Prostate gland (tissue), 2 donors: ENCODE measurements at regions not wholly inside any gene's neighbourhood (a gene's known extent, or its start where the extent isn't known, plus 50 kb on each side); places are given as distances from the start of the nearest gene placed in this dataset.

Source experiments
- DNase-seq: peaks from one replicate; pipeline ENCODE4 v3.0.0-alpha.2; 2019; ENCODE audit warnings: low spot score
- H3K27ac ChIP-seq, 2 donors: fragments of 200-600 bp; sonication (generic); 2 replicates each; pipeline ENCODE4 v1.5.1; 2017 to 2019
- H3K27me3 ChIP-seq: fragments of 200-600 bp; sonication (generic); replicated peaks from 2 replicates; pipeline ENCODE4 v1.5.1; 2019; ENCODE audit not compliant: insufficient read depth
- H3K36me3 ChIP-seq, 2 donors: fragments of 200-600 bp; sonication (generic); 1 replicate in 1 of 2; 2 replicates in 1 of 2; pipeline versions ENCODE4 v1.5.1 to v1.8.1; 2017 to 2019
- H3K4me1 ChIP-seq: fragments of 200-600 bp; sonication (generic); replicated peaks from 2 replicates; pipeline ENCODE4 v1.5.1; 2019
- H3K4me3 ChIP-seq, 2 donors: fragments of 200-600 bp; sonication (generic); 2 replicates each; pipeline ENCODE4 v1.5.1; 2017 to 2019
- H3K9me3 ChIP-seq: fragments of 200-600 bp; sonication (generic); 2 replicates; pipeline ENCODE4 v1.5.1; 2017
- POLR2A ChIP-seq: fragments of 450-650 bp; IDR thresholded peaks from one replicate; pipeline ENCODE4 v1.6.1; 2016; ENCODE audit warnings: antibody characterized with exemption, mild to moderate bottlenecking
- POLR2AphosphoS5 ChIP-seq: sonication (generic); formaldehyde crosslinking; IDR thresholded peaks from one replicate; pipeline ENCODE4 v1.6.1; 2017; ENCODE audit warnings: antibody characterized with exemption
- WGBS: methylation state at CpG from one replicate; pipeline ENCODE4 v1.1.5; 2018; 5-methylcytosine and 5-hydroxymethylcytosine counted together
- intact Hi-C: fragments of 100-400 bp; cut with DNase I; formaldehyde crosslinking; loops from one replicate; pipeline ENCODE4 v1.14.2; 2022
- TF ChIP-seq, protein P1 (sequence below), 4 experiments: fragments of 200-600 bp in 2 of 4; fragments of 450-650 bp in 2 of 4; sonication (generic) in 2 of 4; IDR thresholded peaks; 1 replicate in 3 of 4; 2 replicates in 1 of 4; pipeline ENCODE4 v1.5.1; 2016 to 2019; ENCODE audit warnings: antibody characterized with exemption in 4 of 4, mild to moderate bottlenecking in 2 of 4, moderate library complexity in 2 of 4

DNA sequence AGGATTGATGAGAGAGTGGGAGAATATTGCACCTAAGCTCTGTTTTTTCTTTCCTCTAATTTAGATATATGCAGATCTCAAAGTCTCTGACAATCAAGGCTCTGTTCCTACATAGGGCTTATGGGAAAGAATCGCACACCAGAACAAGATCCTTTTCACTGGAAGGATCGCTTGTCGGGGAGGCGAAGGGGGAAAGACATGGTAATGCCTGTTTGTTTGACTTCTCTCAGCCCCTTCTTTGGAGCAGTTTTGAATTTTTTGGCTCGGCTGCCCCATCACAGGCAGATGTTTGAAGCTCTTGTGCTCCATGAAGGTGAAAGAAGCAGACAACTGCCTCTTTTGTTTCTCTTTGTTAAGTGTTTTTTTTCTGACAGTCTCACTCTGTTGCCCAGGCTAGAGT is 599.9 kb upstream of the ZNF608 start:
- intact Hi-C loops: no loop called here
- TF ChIP-seq POLR2A (no peak), POLR2AphosphoS5 (no peak)
- TF ChIP-seq, protein P1, sequence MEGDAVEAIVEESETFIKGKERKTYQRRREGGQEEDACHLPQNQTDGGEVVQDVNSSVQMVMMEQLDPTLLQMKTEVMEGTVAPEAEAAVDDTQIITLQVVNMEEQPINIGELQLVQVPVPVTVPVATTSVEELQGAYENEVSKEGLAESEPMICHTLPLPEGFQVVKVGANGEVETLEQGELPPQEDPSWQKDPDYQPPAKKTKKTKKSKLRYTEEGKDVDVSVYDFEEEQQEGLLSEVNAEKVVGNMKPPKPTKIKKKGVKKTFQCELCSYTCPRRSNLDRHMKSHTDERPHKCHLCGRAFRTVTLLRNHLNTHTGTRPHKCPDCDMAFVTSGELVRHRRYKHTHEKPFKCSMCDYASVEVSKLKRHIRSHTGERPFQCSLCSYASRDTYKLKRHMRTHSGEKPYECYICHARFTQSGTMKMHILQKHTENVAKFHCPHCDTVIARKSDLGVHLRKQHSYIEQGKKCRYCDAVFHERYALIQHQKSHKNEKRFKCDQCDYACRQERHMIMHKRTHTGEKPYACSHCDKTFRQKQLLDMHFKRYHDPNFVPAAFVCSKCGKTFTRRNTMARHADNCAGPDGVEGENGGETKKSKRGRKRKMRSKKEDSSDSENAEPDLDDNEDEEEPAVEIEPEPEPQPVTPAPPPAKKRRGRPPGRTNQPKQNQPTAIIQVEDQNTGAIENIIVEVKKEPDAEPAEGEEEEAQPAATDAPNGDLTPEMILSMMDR (IDR thresholded peaks at IDR 0.05): no peak
- no peaks in the 10 kb centered on the region for H3K9me3 ChIP-seq
- H3K27ac ChIP-seq: no peak overlapping the region
- 94% methylated on average over 5 of the region's 5 CpGs for WGBS
- DNase-seq: no peak
- H3K4me1 ChIP-seq: no peaks in the 10 kb centered on the region
- no peak overlapping the region for H3K4me3 ChIP-seq
- H3K36me3 ChIP-seq: no peaks in the 10 kb centered on the region
- H3K27me3 ChIP-seq: no peaks in the 10 kb centered on the region

DNA sequence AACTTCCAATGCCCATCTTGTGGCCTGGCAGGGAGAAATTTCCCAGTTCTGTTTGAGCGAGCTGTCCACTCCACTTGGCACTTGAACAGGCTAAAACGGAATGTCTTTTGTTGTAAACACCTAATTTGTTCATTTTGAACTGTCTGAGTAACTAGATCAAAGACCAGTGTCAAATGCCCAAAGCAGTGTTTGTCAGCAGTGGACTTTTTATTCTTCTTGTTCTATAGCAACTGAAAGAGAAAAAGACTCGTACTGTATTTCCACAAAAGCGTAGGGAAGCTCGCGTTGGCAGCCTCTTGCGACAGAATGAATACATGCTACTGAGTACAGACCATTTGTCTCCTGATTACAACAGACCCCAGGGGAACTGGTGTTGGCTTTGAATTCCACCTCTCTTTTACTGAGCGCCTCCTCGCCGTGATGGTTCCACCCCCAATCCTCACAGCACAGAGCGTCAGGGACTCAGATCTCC is 601.8 kb upstream of the ZNF608 start:
- H3K27me3 ChIP-seq: no peaks in the 10 kb centered on the region
- H3K4me3 ChIP-seq: no peak overlapping the region
- no peaks in the 10 kb centered on the region for H3K36me3 ChIP-seq
- intact Hi-C loops: no loop called here
- TF ChIP-seq, protein P1 (IDR thresholded peaks at IDR 0.05): no peak
- TF ChIP-seq POLR2A (no peak), POLR2AphosphoS5 (no peak)
- WGBS: 71% methylated on average over 11 of the region's 11 CpGs
- no peak for DNase-seq
- H3K9me3 ChIP-seq: no peaks in the 10 kb centered on the region
- H3K4me1 ChIP-seq: no peaks in the 10 kb centered on the region
- H3K27ac ChIP-seq: no peak overlapping the region

GRCh38 chr5:125348936-125349831 is 602.7 kb upstream of the ZNF608 start:
- Histone ChIP-seq H3K4me3 (no peak overlapping the region), H3K27me3 (no peaks in the 10 kb centered on the region), H3K4me1 (no peaks in the 10 kb centered on the region), H3K9me3 (no peaks in the 10 kb centered on the region), H3K36me3 (no peaks in the 10 kb centered on the region), H3K27ac (no peak overlapping the region)
- intact Hi-C loops: no loop called here
- 34% methylated on average over 9 of the region's 9 CpGs for WGBS
- TF ChIP-seq POLR2AphosphoS5 (no peak), POLR2A (no peak)
- TF ChIP-seq, protein P1 (IDR thresholded peaks at IDR 0.05): no peak
- DNase-seq: no peak

DNA sequence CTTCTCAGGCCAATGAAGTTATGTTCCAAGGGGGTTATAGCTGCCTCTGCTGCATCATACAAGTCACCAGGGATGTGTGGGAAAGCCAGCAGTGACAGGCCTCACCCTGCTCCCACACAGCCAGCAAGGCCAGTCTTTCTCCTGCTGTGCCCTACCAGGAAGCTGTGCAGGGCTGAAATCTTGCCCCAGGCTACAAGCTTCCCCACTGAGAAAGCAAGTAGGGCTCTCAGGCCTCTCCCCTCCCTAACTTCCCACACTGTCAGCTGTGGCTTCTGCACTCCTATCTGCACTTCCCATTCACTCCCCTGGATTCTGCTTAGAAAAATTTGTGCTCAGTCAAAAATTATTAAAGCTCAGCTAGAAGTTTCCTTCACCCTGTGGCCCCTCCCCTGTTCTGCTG is 611.2 kb upstream of the ZNF608 start:
- H3K4me3 ChIP-seq: no peak overlapping the region
- intact Hi-C loops: no loop called here
- no peaks in the 10 kb centered on the region for H3K36me3 ChIP-seq
- H3K27me3 ChIP-seq: no peaks in the 10 kb centered on the region
- H3K4me1 ChIP-seq: no peaks in the 10 kb centered on the region
- TF ChIP-seq, protein P1 (IDR thresholded peaks at IDR 0.05): no peak
- TF ChIP-seq POLR2A (no peak), POLR2AphosphoS5 (no peak)
- DNase-seq: no peak
- H3K9me3 ChIP-seq: no peaks in the 10 kb centered on the region
- no peak overlapping the region for H3K27ac ChIP-seq

DNA sequence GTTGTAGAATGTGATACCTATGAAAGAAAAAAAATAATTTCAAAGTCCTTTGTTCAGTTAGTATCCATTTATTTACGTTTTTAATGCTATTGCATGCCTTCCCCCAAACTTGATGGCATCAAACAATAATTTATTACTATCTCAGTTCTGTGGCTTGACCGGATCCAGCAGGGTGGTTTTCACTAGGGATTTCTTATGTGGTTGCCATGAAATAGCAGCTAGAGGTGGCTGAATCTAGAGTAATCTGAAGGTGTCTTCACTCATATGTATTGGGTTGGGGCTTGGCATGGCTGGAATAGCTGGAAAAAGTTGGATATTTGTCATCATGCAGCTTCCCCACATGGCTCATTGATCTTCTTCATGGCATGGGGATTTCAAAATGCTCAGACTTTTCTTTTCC is 619.3 kb upstream of the ZNF608 start:
- Histone ChIP-seq H3K4me1 (no peaks in the 10 kb centered on the region), H3K36me3 (no peaks in the 10 kb centered on the region), H3K9me3 (no peaks in the 10 kb centered on the region), H3K4me3 (no peak overlapping the region), H3K27ac (no peak overlapping the region), H3K27me3 (no peaks in the 10 kb centered on the region)
- intact Hi-C loops: no loop called here
- TF ChIP-seq POLR2A: no peak
- no peak for DNase-seq
- WGBS: 84% methylated on average over 2 of the region's 2 CpGs
